Prostate gland (tissue), 2 donors: ENCODE measurements at regions not wholly inside any gene's neighbourhood (a gene's known extent, or its start where the extent isn't known, plus 50 kb on each side); places are given as distances from the start of the nearest gene placed in this dataset.
"Not testable (repeated sequence)": the region's sequence is repeated elsewhere in the genome, so short reads cannot be mapped to it uniquely, and the experiment has no call there.

ENCODE experiments used
- DNase-seq: peaks from one replicate; pipeline ENCODE4 v3.0.0-alpha.2; 2019; ENCODE audit warnings: low spot score
- H3K27ac ChIP-seq, 2 donors: fragments of 200-600 bp; sonication (generic); 2 replicates each; pipeline ENCODE4 v1.5.1; 2017 to 2019
- H3K27me3 ChIP-seq: fragments of 200-600 bp; sonication (generic); replicated peaks from 2 replicates; pipeline ENCODE4 v1.5.1; 2019; ENCODE audit not compliant: insufficient read depth
- H3K36me3 ChIP-seq, 2 donors: fragments of 200-600 bp; sonication (generic); 1 replicate in 1 of 2; 2 replicates in 1 of 2; pipeline versions ENCODE4 v1.5.1 to v1.8.1; 2017 to 2019
- H3K4me1 ChIP-seq: fragments of 200-600 bp; sonication (generic); replicated peaks from 2 replicates; pipeline ENCODE4 v1.5.1; 2019
- H3K4me3 ChIP-seq, 2 donors: fragments of 200-600 bp; sonication (generic); 2 replicates each; pipeline ENCODE4 v1.5.1; 2017 to 2019
- H3K9me3 ChIP-seq: fragments of 200-600 bp; sonication (generic); 2 replicates; pipeline ENCODE4 v1.5.1; 2017
- CTCF ChIP-seq, 4 experiments: fragments of 200-600 bp in 2 of 4; fragments of 450-650 bp in 2 of 4; sonication (generic) in 2 of 4; IDR thresholded peaks; 1 replicate in 3 of 4; 2 replicates in 1 of 4; pipeline ENCODE4 v1.5.1; 2016 to 2019; ENCODE audit warnings: antibody characterized with exemption in 4 of 4, mild to moderate bottlenecking in 2 of 4, moderate library complexity in 2 of 4
- POLR2A ChIP-seq: fragments of 450-650 bp; IDR thresholded peaks from one replicate; pipeline ENCODE4 v1.6.1; 2016; ENCODE audit warnings: antibody characterized with exemption, mild to moderate bottlenecking
- POLR2AphosphoS5 ChIP-seq: sonication (generic); formaldehyde crosslinking; IDR thresholded peaks from one replicate; pipeline ENCODE4 v1.6.1; 2017; ENCODE audit warnings: antibody characterized with exemption
- WGBS: methylation state at CpG from one replicate; pipeline ENCODE4 v1.1.5; 2018; 5-methylcytosine and 5-hydroxymethylcytosine counted together
- intact Hi-C: fragments of 100-400 bp; cut with DNase I; formaldehyde crosslinking; loops from one replicate; pipeline ENCODE4 v1.14.2; 2022

DNA sequence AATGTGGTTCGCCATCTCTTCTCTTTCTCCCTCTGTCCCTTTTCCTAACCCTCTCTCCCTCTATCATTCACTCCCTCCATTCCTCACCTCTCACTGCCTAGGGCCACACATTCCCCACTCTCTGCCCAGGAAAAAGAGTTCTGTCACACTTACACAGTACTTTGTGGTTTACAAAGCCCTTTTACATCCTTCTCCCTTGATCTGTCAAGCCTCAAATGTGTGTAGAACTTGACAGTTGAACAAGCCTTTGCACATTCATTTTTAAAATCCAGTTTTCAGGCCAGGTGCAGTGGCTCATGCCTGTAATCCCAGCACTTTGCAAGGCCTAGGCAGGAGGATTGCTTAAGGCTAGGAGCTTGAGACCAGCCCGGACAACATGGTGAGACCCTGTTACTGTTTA is 156.3 kb downstream of the VSIG4 start:
- H3K4me1 ChIP-seq, result no peaks in the 10 kb centered on the region
- no peak for TF ChIP-seq POLR2A
- 72% methylated on average over 2 of the region's 2 CpGs for WGBS
- no peak for DNase-seq
- H3K36me3 ChIP-seq, result no peaks in the 10 kb centered on the region
- H3K4me3 ChIP-seq, result no peak overlapping the region
- H3K9me3 ChIP-seq, result no peaks in the 10 kb centered on the region
- H3K27me3 ChIP-seq, result no peaks in the 10 kb centered on the region
- no peak overlapping the region for H3K27ac ChIP-seq
- intact Hi-C loops, result no loop called here

DNA sequence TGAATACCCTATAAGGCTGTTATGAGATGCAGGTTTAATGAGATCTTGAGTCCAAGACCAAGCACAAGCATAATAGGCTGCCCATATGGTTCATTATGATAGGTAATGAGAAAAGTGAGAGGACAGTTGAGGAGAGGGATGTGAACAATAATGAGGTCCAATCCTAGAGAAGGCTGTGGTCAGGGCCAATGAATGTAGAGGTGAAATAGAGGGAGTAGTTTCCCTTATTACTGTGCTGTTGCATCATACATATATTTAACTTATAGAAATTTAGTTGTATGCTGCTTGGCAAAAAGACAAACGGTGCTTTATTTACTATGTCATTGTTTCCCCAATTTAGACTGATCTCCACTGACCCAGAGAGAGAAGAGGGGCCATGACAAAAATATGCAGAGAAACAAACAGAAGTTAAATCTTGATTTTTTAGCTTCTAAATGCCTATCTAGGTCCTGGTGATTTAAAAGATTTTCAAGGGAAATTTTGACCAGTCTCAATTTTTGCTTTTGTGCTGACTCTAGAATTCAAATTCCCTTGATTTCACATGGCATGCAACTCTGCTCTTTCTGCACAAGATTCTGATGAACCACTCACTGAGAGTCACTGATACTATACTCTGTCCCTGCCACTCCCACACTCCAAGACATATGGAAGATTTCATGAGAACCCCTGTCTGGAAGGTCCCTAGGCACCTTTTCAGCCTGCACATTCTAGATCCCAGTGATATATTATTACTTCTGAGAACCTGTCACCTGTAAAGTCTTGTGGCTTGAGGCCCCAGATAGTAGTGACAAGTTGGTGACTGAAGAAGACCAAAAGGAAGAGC is 159.7 kb downstream of the VSIG4 start:
- H3K27ac ChIP-seq, result no peak overlapping the region
- H3K4me3 ChIP-seq, result no peak overlapping the region
- no peak for DNase-seq
- H3K4me1 ChIP-seq, result no peaks in the 10 kb centered on the region
- intact Hi-C loops, result no loop called here
- no peaks in the 10 kb centered on the region for H3K9me3 ChIP-seq
- no peaks in the 10 kb centered on the region for H3K27me3 ChIP-seq
- WGBS, result 75% methylated on average over 1 of the region's 1 CpG
- TF ChIP-seq CTCF (IDR thresholded peaks at IDR 0.05), result no peak
- no peak for TF ChIP-seq POLR2AphosphoS5
- TF ChIP-seq POLR2A, result no peak
- H3K36me3 ChIP-seq, result no peaks in the 10 kb centered on the region

GRCh38 chrX:65878456-65878855 is 161.4 kb downstream of the VSIG4 start:
- Histone ChIP-seq H3K27me3 (no peaks in the 10 kb centered on the region), H3K9me3 (no peaks in the 10 kb centered on the region), H3K36me3 (no peaks in the 10 kb centered on the region), H3K4me1 (no peaks in the 10 kb centered on the region), H3K27ac (no peak overlapping the region), H3K4me3 (no peak overlapping the region)
- intact Hi-C loops, result no loop called here
- WGBS, result 63% methylated on average over 1 of the region's 1 CpG
- TF ChIP-seq CTCF (IDR thresholded peaks at IDR 0.05) (no peak), POLR2AphosphoS5 (no peak), POLR2A (no peak)
- DNase-seq, result no peak

DNA sequence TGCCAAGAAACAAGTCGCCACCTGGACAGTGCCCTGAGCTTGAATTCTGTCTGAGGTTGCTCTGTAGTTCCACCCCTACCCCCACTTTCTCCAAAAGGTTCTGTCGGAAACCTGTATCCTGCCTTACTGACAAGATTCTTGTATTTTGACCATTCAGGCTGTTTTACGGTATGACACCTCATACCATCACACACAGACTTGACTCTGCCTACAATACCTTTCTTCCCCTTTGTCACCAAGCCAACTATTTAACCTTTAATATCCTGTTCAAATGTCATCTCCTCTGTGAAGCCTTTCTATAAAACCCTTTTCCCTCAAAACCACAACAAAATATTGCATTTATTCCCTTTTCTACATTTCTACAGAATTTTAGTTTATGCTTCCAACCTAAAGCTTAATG is 161.9 kb downstream of the VSIG4 start:
- intact Hi-C loops, result no loop called here
- Histone ChIP-seq H3K4me1 (no peaks in the 10 kb centered on the region), H3K36me3 (no peaks in the 10 kb centered on the region), H3K27ac (no peak overlapping the region), H3K9me3 (no peaks in the 10 kb centered on the region), H3K27me3 (no peaks in the 10 kb centered on the region), H3K4me3 (no peak overlapping the region)
- WGBS, result 63% methylated on average over 3 of the region's 3 CpGs
- DNase-seq, result no peak
- no peak for TF ChIP-seq POLR2A
- TF ChIP-seq POLR2AphosphoS5, result no peak
- no peak for TF ChIP-seq CTCF (IDR thresholded peaks at IDR 0.05)

DNA sequence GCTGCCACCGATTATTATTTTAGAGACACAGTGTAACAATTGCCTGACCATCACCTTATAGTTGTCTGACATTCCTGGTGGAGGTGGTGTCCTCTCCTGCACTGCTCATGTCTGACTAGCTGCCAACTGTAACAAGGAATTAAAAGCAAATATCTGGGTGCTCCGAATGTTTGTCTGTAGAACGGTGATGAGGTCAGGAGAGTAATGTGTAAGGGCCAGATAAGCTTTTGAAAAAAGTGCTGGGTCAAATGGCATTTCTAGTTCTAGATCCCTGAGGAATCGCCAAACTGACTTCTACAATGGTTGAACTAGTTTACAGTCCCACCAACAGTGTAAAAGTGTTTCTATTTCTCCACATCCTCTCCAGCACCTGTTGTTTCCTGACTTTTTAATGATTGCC is 164.3 kb downstream of the VSIG4 start:
- DNase-seq, H3K36me3 ChIP-seq, H3K27me3 ChIP-seq, H3K4me3 ChIP-seq, intact Hi-C loops, H3K9me3 ChIP-seq, H3K27ac ChIP-seq, H3K4me1 ChIP-seq: not testable (repeated sequence)
- 79% methylated on average over 4 of the region's 4 CpGs for WGBS

DNA sequence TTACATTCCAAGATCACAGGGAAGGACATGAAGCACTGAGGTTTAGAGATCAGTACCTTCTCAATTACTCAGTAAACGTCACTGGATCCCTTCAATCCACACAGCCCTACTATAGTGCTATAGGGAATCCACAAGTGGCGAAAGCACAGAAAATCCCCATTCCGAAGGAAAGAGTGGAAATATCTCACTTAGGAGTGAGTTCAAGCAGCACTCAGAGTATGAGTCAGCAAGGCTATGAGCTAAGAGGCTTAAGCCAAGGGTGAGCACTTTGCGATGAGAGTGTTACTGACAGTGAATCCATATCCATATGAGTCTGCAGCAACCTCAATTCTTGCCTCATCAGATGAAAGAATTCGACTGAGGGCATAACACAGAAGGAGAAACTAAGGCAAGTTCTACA is 165.1 kb downstream of the VSIG4 start:
- Histone ChIP-seq H3K27ac (no peak overlapping the region), H3K4me1 (no peaks in the 10 kb centered on the region), H3K4me3 (no peak overlapping the region), H3K27me3 (no peaks in the 10 kb centered on the region), H3K9me3 (no peaks in the 10 kb centered on the region), H3K36me3 (no peaks in the 10 kb centered on the region)
- TF ChIP-seq CTCF (IDR thresholded peaks at IDR 0.05) (no peak), POLR2A (no peak), POLR2AphosphoS5 (no peak)
- WGBS, result 74% methylated on average over 5 of the region's 5 CpGs
- intact Hi-C loops, result no loop called here
- no peak for DNase-seq
